Omental fat pad (tissue), 1 donor: ENCODE measurements at regions not wholly inside any gene's neighbourhood (a gene's known extent, or its start where the extent isn't known, plus 50 kb on each side); places are given as distances from the start of the nearest gene placed in this dataset.
"Not testable (repeated sequence)": the region's sequence is repeated elsewhere in the genome, so short reads cannot be mapped to it uniquely, and the experiment has no call there.

ENCODE experiments used
- ATAC-seq: fragments of 150-250 bp; one replicate; pipeline ENCODE4 v1.9.1; 2016; ENCODE audit warnings: mild to moderate bottlenecking, moderate library complexity; ENCODE audit not compliant: low FRiP score
- DNase-seq: peaks from one replicate; pipeline ENCODE4 v3.0.0-alpha.2; 2019; ENCODE audit warnings: low spot score

DNA sequence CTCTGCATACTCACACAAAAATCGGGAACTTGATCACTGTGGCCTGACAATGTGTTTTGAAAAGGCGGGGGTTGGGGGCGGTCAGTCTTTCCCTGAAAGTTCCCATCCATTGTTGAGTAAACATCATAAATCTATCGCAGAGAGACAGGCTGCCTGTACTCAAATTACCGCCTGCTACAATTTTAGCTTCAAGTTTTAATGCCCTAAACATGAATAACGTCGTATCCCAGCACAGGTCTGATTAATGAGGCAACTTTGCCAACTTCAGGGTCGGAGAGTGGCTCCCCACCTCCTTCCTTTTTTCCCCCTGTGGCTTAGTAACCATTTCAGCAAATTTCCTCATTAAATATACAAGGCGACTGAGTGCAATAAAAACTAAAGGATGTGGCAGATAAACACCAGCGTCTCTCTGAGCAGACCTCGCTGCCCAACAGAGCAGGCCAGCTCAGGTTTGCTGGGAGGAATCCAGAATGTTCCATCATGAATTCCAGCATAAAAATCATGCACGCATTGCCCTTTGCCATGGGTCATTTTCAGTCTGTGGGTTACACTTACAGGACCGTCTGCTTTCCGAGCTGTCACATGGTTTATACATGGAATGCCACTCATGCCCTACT is 213.5 kb upstream of the PLGLB2 start:
- not testable (repeated sequence) for ATAC-seq, DNase-seq

DNA sequence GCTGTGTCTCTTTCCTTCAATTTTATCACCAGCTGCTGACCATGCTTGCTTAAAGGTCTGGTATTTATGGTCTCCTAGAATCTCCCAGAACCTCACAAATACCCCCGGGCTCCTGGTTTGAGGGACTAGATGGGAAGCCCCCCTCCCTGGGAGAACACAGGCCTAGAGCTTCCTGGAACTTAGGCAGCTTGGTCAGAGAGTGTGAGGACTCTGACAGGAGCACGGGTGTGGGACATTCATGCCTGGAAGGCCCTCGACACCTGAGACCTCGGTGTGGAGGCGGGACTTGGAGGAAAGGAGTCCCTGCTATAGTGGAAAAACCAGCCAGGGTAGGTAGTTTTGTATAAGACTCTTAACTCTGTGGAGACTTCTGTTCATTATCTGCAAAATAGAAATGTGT is 211.5 kb upstream of the PLGLB2 start:
- DNase-seq, ATAC-seq: not testable (repeated sequence)

DNA sequence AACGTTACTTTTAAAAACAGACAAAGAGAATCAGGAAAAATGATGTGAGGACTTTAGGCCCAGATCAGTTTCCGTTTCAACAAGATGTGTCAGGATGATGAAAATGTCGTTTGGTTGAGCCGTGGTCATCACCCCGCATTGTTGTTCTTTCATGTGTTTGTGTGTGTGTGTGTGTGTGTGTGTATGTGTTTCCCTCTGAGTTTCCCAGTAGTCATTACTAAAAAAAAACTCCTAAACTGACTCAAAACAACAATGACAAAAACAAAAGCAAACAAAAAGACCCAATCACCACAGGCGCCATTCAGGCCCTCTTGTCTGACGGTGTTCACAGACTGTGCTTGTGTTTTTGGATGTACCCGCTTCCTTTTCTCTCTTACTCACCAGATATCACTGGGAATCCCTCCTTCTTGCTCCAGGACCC is 210.6 kb upstream of the PLGLB2 start:
- DNase-seq, ATAC-seq: not testable (repeated sequence)

DNA sequence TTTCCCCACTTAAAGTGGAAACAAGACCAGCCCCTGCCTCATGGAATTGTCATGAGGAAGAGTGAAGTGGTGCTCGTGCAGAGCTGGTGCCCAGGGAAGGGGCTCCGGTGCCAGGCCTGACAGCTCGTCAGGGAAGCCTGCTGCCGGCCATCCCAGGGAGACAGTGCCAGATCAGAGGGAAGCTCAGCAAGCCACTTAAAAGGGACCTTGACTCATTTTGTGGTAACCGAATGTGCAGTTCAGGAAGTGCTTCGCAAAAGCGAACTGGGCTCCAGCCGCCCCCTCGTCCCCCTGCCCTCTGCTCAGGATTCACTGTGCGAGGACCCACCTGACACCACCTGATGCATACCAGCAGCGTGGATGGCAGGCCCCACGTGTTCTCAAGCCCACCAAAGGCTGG is 209.6 kb upstream of the PLGLB2 start:
- not testable (repeated sequence) for DNase-seq, ATAC-seq

DNA sequence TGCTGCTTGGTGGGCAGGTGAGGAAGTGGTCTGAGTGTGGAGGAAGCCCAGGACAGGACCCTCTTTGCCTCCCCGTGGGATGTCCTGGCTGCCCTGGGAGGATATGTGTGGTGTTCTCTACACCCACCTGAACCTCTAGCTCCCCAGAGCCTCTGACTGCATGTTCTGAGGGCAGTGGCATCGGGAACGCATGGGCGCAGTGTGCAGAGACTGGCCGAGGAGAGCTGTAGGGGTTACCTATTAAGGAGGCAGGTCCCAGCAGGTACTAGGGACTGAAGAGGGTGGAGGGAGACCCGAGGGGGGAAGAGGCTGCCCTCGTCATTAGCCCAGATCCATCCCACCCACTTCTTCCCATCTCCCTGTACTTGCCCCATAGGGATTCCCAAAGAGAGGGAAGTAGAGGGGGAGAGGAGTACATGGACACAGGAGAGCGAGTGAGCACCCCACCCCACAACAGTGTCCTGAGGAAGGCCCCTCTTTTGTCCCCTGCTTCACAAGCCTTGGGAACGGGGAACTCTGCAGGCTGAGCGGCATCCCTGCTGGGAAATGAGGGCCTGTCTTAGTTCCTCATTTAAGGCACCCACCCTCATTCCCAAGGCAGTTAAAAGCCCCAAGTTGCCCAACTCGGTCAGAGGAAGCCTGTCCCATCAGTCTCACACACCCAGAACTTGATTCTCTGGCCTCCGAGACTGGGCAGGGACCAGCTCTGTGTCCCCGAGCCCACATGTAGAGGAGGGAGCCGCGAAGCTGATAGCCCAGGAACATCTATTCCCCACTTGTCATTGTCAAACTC is 208.5 kb upstream of the PLGLB2 start:
- not testable (repeated sequence) for DNase-seq
- peak; percentile 13 for ATAC-seq

DNA sequence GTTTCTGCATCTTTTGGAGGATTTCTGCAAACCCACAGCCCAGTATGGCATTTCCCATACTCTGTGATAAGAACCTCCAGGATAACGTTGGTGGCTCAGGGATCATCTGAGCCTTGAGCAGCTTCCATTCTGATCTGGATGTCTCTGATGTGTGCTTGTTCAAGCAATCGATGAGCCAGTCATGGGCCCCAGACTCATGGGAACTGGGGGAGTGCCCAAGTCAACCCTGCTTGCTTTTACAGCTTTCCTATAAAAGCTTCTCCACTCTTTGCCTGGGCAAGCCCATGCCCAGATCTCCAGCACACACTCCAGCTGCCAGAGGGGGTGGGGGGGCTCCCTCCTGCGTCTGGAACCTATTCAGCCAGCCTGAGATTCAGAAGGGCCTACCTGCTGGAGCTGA is 207.6 kb upstream of the PLGLB2 start:
- not testable (repeated sequence) for ATAC-seq, DNase-seq

GRCh38 chr2:87542599-87543174 is 205.2 kb upstream of the PLGLB2 start:
- ATAC-seq, DNase-seq: not testable (repeated sequence)

GRCh38 chr2:87543797-87544196 is 204.1 kb upstream of the PLGLB2 start:
- not testable (repeated sequence) for DNase-seq, ATAC-seq

GRCh38 chr2:87547106-87547505 is 200.8 kb upstream of the PLGLB2 start:
- not testable (repeated sequence) for DNase-seq, ATAC-seq

GRCh38 chr2:87547966-87548365 is 199.9 kb upstream of the PLGLB2 start:
- not testable (repeated sequence) for ATAC-seq, DNase-seq

- peak; percentile 48 for ATAC-seq
- not testable (repeated sequence) for DNase-seq
Measured at GRCh38 chr2:87548681-87549536, 199.0 kb upstream of the PLGLB2 start.

- not testable (repeated sequence) for ATAC-seq, DNase-seq
Measured at GRCh38 chr2:87549561-87550202, 198.2 kb upstream of the PLGLB2 start.

- DNase-seq, ATAC-seq: not testable (repeated sequence)
Measured at GRCh38 chr2:87554678-87555077, 193.2 kb upstream of the PLGLB2 start.

GRCh38 chr2:87555082-87555481 is 192.8 kb upstream of the PLGLB2 start:
- DNase-seq, ATAC-seq: not testable (repeated sequence)

DNA sequence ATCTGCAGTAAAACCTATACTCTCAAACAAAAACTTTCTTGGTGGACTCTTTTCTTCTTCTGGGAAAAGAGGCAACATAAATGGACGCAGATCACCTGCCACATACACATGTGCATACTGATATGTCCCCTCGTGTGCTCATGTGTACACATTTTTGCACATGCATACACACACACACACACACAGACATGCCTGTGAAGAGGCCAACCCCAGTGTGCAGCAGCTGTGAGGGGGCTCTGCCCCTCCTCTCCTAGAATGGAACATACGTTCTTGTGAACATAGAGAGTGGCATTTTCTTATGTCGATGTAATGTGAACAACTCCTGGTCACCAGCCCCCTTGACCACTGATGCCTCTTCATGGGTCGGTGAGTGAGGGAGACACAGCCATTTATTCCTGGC is 188.9 kb upstream of the PLGLB2 start:
- ATAC-seq, result not testable (repeated sequence)

GRCh38 chr2:87559735-87560134 is 188.2 kb upstream of the PLGLB2 start:
- DNase-seq, ATAC-seq: not testable (repeated sequence)

More for the DNA sequence above, 188.9 kb upstream of the PLGLB2 start:
- DNase-seq, result not testable (repeated sequence)

GRCh38 chr2:87565116-87565515 is 182.8 kb upstream of the PLGLB2 start:
- ATAC-seq, result not testable (repeated sequence)

GRCh38 chr2:87566531-87566930 is 181.4 kb upstream of the PLGLB2 start:
- not testable (repeated sequence) for DNase-seq, ATAC-seq

More at GRCh38 chr2:87565116-87565515, 182.8 kb upstream of the PLGLB2 start:
- DNase-seq, result not testable (repeated sequence)

DNA sequence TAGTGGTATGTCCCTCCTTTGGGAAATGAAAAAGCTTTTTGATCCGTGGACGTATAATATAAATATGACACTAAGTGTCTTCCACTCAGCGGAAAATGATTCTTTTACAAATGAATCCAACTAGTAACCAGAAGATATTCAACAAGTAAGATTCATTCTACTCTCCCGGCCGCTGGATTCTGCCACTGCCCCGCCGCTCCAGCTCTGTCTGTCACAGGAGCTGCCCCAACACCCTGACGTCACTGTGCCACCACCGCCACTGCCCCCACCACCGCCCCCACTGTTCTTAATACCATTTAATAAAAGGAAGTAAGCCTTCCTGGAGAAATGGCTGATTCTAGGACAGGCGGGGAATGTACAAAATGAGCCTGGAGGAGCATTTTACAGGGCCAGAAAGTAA is 180.8 kb upstream of the PLGLB2 start:
- not testable (repeated sequence) for DNase-seq, ATAC-seq
